ENCODE measurements at regions not wholly inside any gene's neighbourhood (a gene's known extent, or its start where the extent isn't known, plus 50 kb on each side); places are given as distances from the start of the nearest gene placed in this dataset.

DNA sequence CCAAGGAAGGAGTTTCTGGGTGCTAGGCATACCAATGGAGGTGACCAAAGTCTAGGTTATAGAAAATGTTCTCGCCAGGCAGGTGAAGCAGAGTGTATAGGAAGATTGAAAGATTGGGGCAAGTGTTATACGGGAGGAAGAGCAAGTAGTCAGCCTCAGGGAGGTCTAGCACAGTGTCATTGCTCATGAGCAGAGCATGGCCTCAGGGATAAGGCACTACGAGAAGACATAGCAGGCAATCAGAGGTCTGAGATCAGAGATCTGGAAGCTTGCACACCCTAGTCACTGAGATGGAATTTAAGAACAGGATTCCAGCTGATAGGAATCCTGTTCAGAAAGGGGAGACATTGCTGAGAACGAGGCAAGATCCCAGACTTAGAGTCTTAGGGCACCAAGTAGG lies 350.0 kb upstream of the CASK start:
- H3K27me3 ChIP-seq, result no peaks in the 10 kb centered on the region
- no peak for ATAC-seq
- no peak for DNase-seq
- H3K4me3 ChIP-seq, result no peak overlapping the region
- H3K9me3 ChIP-seq, result no peaks in the 10 kb centered on the region
- no peak overlapping the region for H3K27ac ChIP-seq
- H3K36me3 ChIP-seq, result no peaks in the 10 kb centered on the region
- intact Hi-C loops (cut with DNase I; ENCODE audit: low total_unique reads) (no loop called here), in situ Hi-C loops (cut with MboI; ENCODE audit: low sequenced_read_pairs in 4 of 4) (loop anchor here in 1 of 4 donors (25.0 kb wide), 1 partner anchor 89 kb away; no protein-coding TSS in a partner anchor)
- H3K4me1 ChIP-seq, result no peaks in the 10 kb centered on the region
- no peak for TF ChIP-seq POLR2A (IDR thresholded peaks at IDR 0.05)
- TF ChIP-seq, protein P1, sequence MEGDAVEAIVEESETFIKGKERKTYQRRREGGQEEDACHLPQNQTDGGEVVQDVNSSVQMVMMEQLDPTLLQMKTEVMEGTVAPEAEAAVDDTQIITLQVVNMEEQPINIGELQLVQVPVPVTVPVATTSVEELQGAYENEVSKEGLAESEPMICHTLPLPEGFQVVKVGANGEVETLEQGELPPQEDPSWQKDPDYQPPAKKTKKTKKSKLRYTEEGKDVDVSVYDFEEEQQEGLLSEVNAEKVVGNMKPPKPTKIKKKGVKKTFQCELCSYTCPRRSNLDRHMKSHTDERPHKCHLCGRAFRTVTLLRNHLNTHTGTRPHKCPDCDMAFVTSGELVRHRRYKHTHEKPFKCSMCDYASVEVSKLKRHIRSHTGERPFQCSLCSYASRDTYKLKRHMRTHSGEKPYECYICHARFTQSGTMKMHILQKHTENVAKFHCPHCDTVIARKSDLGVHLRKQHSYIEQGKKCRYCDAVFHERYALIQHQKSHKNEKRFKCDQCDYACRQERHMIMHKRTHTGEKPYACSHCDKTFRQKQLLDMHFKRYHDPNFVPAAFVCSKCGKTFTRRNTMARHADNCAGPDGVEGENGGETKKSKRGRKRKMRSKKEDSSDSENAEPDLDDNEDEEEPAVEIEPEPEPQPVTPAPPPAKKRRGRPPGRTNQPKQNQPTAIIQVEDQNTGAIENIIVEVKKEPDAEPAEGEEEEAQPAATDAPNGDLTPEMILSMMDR (IDR thresholded peaks at IDR 0.05 in 4 of 5, conservative IDR thresholded peaks at IDR 0.05 in 1 of 5), result no peak

DNA sequence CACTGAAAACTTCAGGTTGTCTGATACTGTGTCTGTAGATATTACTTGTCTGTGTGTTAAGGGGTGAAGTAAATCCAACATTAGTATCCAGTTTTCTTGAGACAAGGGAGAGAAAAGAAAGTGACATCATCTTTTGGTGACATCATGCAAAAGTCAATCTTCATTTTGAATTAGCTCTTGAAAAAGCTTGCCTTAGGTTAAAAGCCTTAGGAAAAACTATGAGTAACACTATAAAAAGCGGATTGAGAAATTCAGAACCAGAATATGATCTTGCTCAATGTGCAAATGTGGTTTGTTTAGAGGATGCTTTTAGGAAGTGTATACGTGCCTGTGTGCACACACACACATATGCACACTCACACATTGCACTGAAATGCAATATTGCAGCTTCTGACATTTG lies 345.8 kb upstream of the CASK start:
- Histone ChIP-seq H3K27ac (no peak overlapping the region), H3K9me3 (no peaks in the 10 kb centered on the region), H3K4me3 (no peak overlapping the region), H3K36me3 (no peaks in the 10 kb centered on the region), H3K27me3 (no peaks in the 10 kb centered on the region), H3K4me1 (no peaks in the 10 kb centered on the region)
- intact Hi-C loops (cut with DNase I; ENCODE audit: low total_unique reads), result no loop called here
- DNase-seq, result no peak
- no peak for TF ChIP-seq POLR2A (IDR thresholded peaks at IDR 0.05)
- TF ChIP-seq, protein P1 (IDR thresholded peaks at IDR 0.05 in 4 of 5, conservative IDR thresholded peaks at IDR 0.05 in 1 of 5), result no peak
- in situ Hi-C loops (cut with MboI; ENCODE audit: low sequenced_read_pairs in 4 of 4), result loop anchor here in 1 of 4 donors (25.0 kb wide), 1 partner anchor 93 kb away; no protein-coding TSS in a partner anchor
- no peak for ATAC-seq

DNA sequence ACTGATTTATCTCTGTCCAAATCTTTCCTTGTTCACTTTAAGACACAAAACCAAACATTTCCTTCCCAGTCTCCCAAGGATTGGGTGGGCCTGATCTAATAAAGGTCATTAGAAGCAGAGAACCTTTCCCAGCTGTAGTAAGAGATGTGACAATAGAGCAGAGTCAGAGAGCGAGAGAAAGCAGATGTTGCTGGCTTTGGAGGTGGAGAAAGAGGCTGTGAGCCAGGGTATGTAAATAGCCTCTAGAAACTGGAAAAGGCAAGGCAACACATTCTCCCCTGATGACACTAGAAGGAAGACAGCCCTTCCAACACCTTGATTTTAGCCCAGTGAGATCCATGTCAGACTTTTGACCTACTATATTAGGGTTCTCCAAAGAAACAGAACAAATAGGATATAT lies 337.5 kb upstream of the CASK start:
- intact Hi-C loops (cut with DNase I; ENCODE audit: low total_unique reads) (no loop called here), in situ Hi-C loops (cut with MboI; ENCODE audit: low sequenced_read_pairs in 4 of 4) (loop anchor here in 1 of 4 donors (25.0 kb wide), 1 partner anchor 101 kb away; no protein-coding TSS in a partner anchor)
- Histone ChIP-seq H3K4me1 (no peaks in the 10 kb centered on the region), H3K27ac (no peak overlapping the region), H3K36me3 (no peaks in the 10 kb centered on the region), H3K9me3 (peaks cover 0 to 3% (median 0%) of the 10 kb centered on the region in 3 donors), H3K4me3 (no peak overlapping the region), H3K27me3 (no peaks in the 10 kb centered on the region)
- ATAC-seq (no peak), DNase-seq (no peak)
- TF ChIP-seq, protein P1 (IDR thresholded peaks at IDR 0.05 in 4 of 5, conservative IDR thresholded peaks at IDR 0.05 in 1 of 5), result no peak
- TF ChIP-seq POLR2A (IDR thresholded peaks at IDR 0.05), result no peak

DNA sequence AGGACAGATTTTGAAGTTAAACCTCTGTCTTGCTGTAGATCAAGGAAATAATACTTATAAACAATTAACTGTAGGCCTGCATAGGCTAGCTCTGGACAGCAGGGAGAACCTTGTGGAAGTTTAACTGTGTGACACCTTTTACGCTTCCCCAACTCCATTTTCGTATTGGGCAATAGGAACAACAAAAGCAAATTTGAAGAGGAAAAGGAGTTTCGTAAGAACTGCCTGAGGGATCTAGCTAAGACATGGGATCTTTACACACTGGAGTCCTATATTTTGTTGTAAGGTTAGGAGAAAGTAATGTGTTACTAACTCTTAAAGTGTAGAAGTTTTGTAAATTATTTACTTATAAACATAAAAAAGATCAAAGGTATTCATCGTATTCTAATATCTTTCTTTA lies 324.9 kb upstream of the CASK start:
- no peak overlapping the region for H3K27ac ChIP-seq
- DNase-seq (no peak), ATAC-seq (no peak)
- no peaks in the 10 kb centered on the region for H3K36me3 ChIP-seq
- no peak for TF ChIP-seq POLR2A (IDR thresholded peaks at IDR 0.05)
- TF ChIP-seq, protein P1 (IDR thresholded peaks at IDR 0.05 in 4 of 5, conservative IDR thresholded peaks at IDR 0.05 in 1 of 5), result no peak
- no peak overlapping the region for H3K4me3 ChIP-seq
- intact Hi-C loops (cut with DNase I; ENCODE audit: low total_unique reads), result no loop called here
- no peaks in the 10 kb centered on the region for H3K9me3 ChIP-seq
- H3K27me3 ChIP-seq, result peaks cover 0 to 4% (median 3%) of the 10 kb centered on the region in 3 donors
- in situ Hi-C loops (cut with MboI; ENCODE audit: low sequenced_read_pairs in 4 of 4), result loop anchor here in 1 of 4 donors (25.0 kb wide), 2 partner anchors 111 to 461 kb away; no protein-coding TSS in a partner anchor
- H3K4me1 ChIP-seq, result no peaks in the 10 kb centered on the region

DNA sequence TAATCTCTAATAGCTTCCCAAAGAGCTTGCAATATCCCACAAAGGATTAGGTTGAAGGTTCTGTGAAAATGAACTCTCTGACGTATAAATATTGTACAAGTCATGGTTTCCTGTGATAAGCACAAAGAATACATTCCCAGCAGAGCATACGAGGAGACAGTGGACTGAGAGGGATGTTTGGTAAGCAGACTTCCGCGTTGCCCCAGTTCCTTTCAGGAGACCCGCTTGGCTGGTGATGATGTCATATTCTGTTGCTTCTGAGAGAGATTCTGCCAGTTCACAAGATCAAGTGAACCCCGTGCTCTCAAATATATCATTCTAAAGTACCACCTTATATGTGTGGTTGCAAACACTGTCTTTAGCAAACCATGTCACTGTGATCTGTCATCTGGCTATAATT lies 323.9 kb upstream of the CASK start:
- intact Hi-C loops (cut with DNase I; ENCODE audit: low total_unique reads) (no loop called here), in situ Hi-C loops (cut with MboI; ENCODE audit: low sequenced_read_pairs in 4 of 4) (loop anchor here in 1 of 4 donors (25.0 kb wide), 2 partner anchors 110 to 460 kb away; no protein-coding TSS in a partner anchor)
- TF ChIP-seq, protein P1 (IDR thresholded peaks at IDR 0.05 in 4 of 5, conservative IDR thresholded peaks at IDR 0.05 in 1 of 5), result no peak
- TF ChIP-seq POLR2A (IDR thresholded peaks at IDR 0.05), result no peak
- DNase-seq (no peak), ATAC-seq (no peak)
- H3K27ac ChIP-seq, result no peak overlapping the region
- no peaks in the 10 kb centered on the region for H3K4me1 ChIP-seq
- H3K36me3 ChIP-seq, result no peaks in the 10 kb centered on the region
- peaks cover 0 to under 1% (median under 1%) of the 10 kb centered on the region in 3 donors for H3K27me3 ChIP-seq
- H3K9me3 ChIP-seq, result no peaks in the 10 kb centered on the region
- no peak overlapping the region for H3K4me3 ChIP-seq
